Epithelial cell of proximal tubule (primary cell): ENCODE measurements at regions not wholly inside any gene's neighbourhood (a gene's known extent, or its start where the extent isn't known, plus 50 kb on each side); places are given as distances from the start of the nearest gene placed in this dataset.

Source experiments
- DNase-seq: peaks from one replicate; pipeline ENCODE4 v3.0.0-alpha.2; 2011; ENCODE audit warnings: low read depth
- H3K4me3 ChIP-seq: 2 replicates; pipeline ENCODE4 v1.5.1; 2011; ENCODE audit warnings: low read depth, mild to moderate bottlenecking, low read length
- CTCF ChIP-seq: conservative IDR thresholded peaks from 2 replicates; pipeline ENCODE4 v1.5.1; 2012; ENCODE audit warnings: low read depth, mild to moderate bottlenecking, low read length

- DNase-seq = no peak
- H3K4me3 ChIP-seq = no peak overlapping the region
- TF ChIP-seq CTCF = no peak
Observed at GRCh38 chr4:8760561-8760960, 111.1 kb downstream of the HMX1 start.

GRCh38 chr4:8759987-8760386 lies 111.7 kb downstream of the HMX1 start:
- TF ChIP-seq CTCF = no peak
- no peak overlapping the region for H3K4me3 ChIP-seq
- DNase-seq = no peak

GRCh38 chr4:8756816-8757215 lies 114.8 kb downstream of the HMX1 start:
- no peak overlapping the region for H3K4me3 ChIP-seq
- no peak for TF ChIP-seq CTCF
- no peak for DNase-seq

- DNase-seq = no peak
- H3K4me3 ChIP-seq = no peak overlapping the region
- no peak for TF ChIP-seq CTCF
Observed at GRCh38 chr4:8754634-8755589, 116.7 kb downstream of the HMX1 start.

GRCh38 chr4:8748236-8748575 lies 123.4 kb downstream of the HMX1 start:
- no peak for DNase-seq
- TF ChIP-seq CTCF = no peak
- no peak overlapping the region for H3K4me3 ChIP-seq

- no peak for DNase-seq
- no peak overlapping the region for H3K4me3 ChIP-seq
- no peak for TF ChIP-seq CTCF
Observed at GRCh38 chr4:8747467-8748235, 124.0 kb downstream of the HMX1 start.
